CD4-positive, alpha-beta T cell treated with Interleukin-10 for 1 hour (primary cell): ENCODE measurements at regions not wholly inside any gene's neighbourhood (a gene's known extent, or its start where the extent isn't known, plus 50 kb on each side); places are given as distances from the start of the nearest gene placed in this dataset.
A peak's percentile ranks its signal among the peaks of the same experiment; 100 is the strongest.
"Not testable (repeated sequence)": the region's sequence is repeated elsewhere in the genome, so short reads cannot be mapped to it uniquely, and the experiment has no call there.

Experiments
- DNase-seq: peaks from one replicate; pipeline ENCODE4 v3.0.0-alpha.2; 2020

- no peak for DNase-seq
Measured at GRCh38 chr6:28659250-28659566, 133.5 kb downstream of the GPX5 start.

GRCh38 chr6:28661097-28661713, 135.5 kb downstream of the GPX5 start:
- DNase-seq, result no peak

DNA sequence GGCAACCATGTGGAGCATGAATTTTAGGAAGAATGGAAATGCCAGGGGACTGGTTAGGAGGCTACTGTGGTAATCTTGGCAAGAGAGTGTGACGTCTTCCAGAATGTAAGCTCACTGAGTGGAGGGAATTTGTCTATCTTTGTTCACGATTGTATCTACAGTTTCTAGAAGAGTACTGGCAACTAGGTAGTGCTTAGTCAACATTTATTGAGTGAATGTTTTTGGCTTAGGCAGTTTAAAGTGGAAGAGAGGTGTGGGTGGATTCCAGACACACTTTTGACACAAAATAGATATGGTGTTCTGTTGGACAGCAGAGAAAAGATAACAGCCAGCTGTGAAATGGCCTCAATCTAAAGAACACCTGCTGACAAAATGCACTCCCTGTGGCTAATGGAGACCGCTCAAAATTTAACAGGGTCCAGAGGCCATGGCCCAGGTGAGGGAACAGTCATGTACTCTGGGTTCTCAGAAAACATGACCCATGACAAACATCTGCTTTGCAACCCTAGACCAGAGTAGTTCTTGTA, 139.3 kb downstream of the GPX5 start:
- no peak for DNase-seq

GRCh38 chr6:28673417-28673786, 147.7 kb downstream of the GPX5 start:
- no peak for DNase-seq

DNA sequence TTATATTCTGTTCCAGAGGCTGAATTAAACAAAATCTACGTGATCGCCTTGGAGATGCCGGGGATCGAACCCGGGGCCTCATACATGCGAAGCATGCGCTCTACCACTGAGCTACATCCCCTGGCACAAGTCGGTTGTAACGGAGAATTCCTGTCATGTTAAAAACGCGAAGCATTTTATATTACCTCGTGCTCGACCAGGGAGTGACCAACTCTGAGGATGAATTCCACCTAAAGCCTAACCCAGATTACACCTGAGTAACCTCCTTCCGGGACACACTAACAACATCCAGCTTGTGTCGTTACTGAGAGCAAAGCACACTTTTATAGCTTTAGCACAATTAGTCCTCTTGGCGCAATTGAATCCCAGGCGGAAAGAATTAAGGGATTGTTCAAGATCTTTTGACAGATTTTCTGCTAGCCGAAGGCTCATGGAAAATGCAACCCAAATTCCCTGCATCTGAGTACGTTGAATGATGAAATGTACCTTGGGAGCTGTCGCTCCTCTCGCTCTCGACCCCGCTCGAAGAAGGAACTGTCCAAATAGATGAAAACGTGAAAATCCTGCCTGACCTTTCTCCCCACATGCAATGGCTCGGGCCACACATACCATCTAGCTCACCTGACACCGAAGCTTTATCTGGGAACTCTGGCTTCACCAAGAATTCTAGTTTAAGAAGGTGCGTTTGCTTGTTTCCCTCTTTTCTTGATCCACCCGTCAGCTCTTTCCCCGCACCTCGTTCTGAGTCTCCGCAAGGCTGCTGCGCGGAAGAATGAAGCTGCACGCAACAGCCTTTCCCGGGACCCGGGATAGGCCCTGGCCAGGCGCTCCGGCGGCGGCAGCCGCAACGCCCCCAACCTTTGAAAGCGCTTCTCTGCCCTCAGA, 148.3 kb downstream of the GPX5 start:
- no peak for DNase-seq

GRCh38 chr6:28675600-28675999, 149.9 kb downstream of the GPX5 start:
- DNase-seq, result no peak

- no peak for DNase-seq
Measured at GRCh38 chr6:28682542-28682941, 156.9 kb downstream of the GPX5 start.

DNA sequence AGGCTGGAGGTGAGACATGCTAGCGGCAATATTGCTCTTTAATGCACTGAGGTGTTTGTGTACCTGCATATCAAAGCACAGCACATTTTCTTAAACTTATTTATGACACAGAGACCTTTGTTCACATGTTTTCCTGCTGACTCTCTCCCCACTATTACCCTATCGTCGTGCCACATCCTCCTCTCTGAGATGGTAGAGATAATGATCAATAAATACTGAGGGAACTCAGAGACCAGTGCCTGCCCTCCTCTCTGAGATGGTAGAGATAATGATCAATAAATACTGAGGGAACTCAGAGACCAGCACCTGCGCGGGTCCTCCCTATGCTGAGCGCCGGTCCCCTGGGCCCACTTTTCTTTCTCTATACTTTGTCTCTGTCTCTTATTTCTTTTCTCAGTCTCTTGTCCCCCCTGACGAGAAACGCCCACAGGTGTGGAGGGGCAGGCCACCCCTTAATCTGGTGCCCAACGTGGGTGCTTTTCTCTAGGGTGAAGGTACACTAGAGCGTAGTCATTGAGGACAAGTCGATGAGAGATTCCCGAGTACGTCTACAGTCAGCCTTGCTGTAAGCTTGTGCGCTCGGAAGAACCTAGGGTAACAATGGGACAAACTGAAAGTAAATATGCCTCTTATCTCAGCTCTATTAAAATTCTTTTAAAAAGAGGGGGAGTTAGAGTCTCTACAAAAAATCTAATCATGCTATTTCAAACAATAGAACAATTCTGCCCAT, 157.4 kb downstream of the GPX5 start:
- not testable (repeated sequence) for DNase-seq

- DNase-seq, result peak; percentile 51
Measured at GRCh38 chr6:28683945-28684538, 158.4 kb downstream of the GPX5 start.

- not testable (repeated sequence) for DNase-seq
Measured at GRCh38 chr6:28685960-28686359, 160.3 kb downstream of the GPX5 start.

DNA sequence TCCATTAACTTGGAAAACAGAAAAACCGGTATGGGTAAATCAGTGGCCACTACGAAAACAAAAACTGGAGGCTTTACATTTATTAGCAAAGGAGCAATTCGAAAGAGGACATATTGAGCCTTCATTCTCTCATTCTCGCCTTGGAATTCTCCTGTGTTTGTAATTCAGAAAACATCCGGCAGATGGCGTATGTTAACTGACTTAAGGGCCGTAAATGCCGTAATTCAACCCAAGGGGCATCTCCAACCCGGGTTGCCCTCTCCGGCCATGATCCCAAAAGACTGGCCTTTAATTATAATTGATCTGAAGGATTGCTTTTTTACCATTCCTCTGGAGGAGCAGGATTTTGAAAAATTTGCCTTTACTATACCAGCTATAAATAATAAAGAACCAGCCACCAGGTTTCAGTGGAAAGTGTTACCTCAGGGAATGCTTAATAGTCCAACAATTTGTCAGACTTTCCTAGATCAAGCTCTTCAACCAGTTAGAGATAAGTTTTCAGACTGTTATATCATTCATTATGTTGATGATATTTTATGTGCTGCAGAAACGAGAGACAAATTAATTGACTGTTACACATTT, 160.9 kb downstream of the GPX5 start:
- peak; percentile 73 for DNase-seq

- DNase-seq, result not testable (repeated sequence)
Measured at GRCh38 chr6:28687309-28687981, 161.8 kb downstream of the GPX5 start.

- not testable (repeated sequence) for DNase-seq
Measured at GRCh38 chr6:28691991-28692390, 166.3 kb downstream of the GPX5 start.

DNA sequence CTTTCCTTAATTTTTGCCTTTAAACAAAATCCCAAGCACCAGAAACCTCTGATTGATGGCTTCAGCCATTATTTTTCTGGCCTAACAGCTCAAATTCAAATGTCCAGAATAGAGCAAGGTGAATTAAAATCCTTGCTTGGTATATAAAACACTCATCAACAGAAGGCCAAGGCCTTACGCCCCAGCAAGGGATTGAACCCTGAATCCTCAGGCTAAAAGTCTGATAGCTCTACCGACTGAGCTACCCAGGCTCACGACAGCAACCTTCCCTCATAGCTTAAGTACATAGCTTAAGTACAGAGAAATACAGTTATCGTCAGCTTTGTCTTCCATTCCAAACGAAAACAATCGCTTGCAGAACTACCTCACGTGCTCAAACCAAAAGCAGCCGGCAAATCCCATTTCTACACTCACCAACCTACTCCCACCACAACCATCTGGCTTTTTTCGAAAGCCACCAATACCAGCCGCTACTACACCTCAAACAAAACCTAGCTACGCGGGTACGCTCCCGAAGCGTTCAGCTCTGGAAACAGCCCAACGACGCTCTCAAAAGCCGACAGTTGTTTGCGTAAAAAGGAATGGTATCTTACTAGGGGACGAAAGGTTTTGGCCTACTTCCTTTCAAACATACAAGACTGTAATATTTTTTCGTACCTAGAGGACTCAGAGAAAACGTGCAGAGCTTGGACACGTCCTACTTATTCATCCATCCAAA, 167.5 kb downstream of the GPX5 start:
- DNase-seq, result no peak

DNA sequence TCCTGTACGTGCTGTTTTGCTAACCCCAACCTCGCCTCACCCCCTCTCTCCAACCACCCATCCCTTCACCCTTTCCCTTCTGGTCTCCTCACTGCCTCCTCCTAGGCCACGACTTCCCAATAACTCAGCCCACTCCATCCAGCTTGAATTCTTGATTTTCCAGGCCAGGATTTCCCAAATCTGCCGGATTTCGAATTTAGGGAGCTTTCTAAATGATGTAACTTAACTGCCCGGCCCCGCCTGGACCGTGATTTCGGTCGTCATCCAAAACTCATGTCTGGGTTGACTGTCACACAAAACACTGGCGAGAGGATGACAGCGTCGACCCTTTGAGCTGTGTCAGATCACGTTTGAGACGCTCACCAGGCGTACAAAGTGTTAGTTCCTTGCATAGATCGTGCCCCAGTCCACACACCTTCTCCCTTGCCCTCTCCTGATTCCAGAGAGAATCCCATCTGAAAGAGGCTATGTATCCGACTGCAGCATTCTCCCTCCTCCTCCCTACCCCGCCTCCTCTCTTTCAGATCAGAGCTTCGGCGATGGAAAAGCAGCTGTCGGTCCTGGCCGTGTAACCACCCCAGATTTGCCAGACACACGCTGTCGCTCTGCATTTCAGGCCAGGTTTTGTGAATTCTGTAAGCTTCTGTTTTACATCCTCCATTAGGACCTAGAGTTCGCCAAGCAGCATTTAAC, 168.2 kb downstream of the GPX5 start:
- no peak for DNase-seq

DNA sequence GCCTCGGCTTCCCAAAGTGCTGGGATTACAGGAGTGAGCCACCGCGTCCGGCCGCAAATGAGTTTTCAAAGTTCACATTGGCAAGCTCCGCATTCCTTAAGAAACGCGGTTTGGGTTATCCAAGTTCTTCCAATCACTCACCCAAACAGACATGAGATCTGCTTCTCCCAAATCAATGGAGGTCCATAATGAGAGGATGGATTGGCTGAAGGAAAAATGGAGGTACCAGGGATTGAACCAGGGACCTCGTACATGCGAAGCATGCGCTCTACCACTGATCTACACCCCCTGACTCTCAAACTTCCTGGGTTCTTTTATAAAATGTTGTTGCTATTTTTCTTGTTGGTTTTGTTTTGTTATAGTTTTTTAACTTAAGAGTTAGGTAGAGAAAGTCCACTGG, 170.0 kb downstream of the GPX5 start:
- DNase-seq, result no peak

DNA sequence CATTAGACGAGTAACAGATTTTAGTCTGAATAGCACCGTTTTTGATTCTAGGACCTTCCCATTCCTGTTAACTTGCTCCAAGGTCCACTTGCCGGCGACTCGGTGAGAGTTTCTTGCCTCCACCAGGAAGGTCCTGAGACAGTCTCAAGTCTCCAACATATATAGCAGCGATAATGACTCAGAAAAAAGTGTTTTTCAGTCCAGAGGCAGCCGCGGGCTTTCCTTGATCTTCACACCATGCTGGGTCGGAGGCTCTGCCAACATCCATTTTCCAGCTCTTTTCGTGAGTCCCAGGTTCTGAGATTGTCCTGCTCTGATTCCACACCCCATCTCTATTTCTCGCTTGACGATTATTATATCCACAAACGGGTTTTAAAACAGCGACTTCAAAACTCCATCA, 170.5 kb downstream of the GPX5 start:
- DNase-seq, result no peak

DNA sequence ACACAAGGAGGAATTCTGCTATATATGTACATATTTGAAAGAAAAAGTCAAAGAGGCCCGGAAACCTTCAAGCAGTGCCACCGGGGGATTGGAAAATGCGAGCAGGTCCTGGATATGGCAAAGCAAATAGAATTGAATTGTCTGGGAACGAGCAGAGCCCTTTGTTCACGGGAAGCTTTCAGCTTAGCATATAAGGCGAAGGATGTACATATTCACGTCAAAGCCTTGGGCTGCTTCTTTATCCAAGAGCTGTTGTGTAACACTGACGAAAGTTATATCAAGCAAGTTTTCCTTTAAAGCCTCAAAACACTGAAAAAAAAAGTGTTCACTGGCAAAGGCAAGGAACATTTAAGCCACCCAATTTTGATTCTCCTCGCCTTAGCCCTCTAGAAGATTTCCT, 171.0 kb downstream of the GPX5 start:
- DNase-seq, result no peak

- no peak for DNase-seq
Measured at GRCh38 chr6:28707387-28708282, 182.0 kb downstream of the GPX5 start.
